ENCODE measurements at regions not wholly inside any gene's neighbourhood (a gene's known extent, or its start where the extent isn't known, plus 50 kb on each side); places are given as distances from the start of the nearest gene placed in this dataset.

GRCh38 chr22:49566141-49566541 is 261.5 kb downstream of the BRD1 start:
- TF ChIP-seq CTCF (IDR thresholded peaks at IDR 0.05): no peak
- DNase-seq (ENCODE audit: low spot score): peak; percentile 5

GRCh38 chr22:49565516-49565855 is 262.2 kb downstream of the BRD1 start:
- ATAC-seq (ENCODE audit: low FRiP score) (no peak), DNase-seq (ENCODE audit: low spot score) (no peak)
- no peak for TF ChIP-seq CTCF (IDR thresholded peaks at IDR 0.05)

More at GRCh38 chr22:49566141-49566541, 261.5 kb downstream of the BRD1 start:
- ATAC-seq (ENCODE audit: low FRiP score): no peak

GRCh38 chr22:49564666-49565515 is 262.8 kb downstream of the BRD1 start:
- DNase-seq (ENCODE audit: low spot score) (peak; percentile 4), ATAC-seq (ENCODE audit: low FRiP score) (no peak)

GRCh38 chr22:49564054-49564453 is 263.6 kb downstream of the BRD1 start:
- no peak for DNase-seq (ENCODE audit: low spot score)
- ATAC-seq (ENCODE audit: low FRiP score): no peak
- TF ChIP-seq CTCF (IDR thresholded peaks at IDR 0.05): no peak

More at GRCh38 chr22:49564666-49565515, 262.8 kb downstream of the BRD1 start:
- no peak for TF ChIP-seq CTCF (IDR thresholded peaks at IDR 0.05)

- TF ChIP-seq CTCF (IDR thresholded peaks at IDR 0.05): no peak
- ATAC-seq (ENCODE audit: low FRiP score): no peak
- no peak for DNase-seq (ENCODE audit: low spot score)
Observed at GRCh38 chr22:49562685-49563249, 264.9 kb downstream of the BRD1 start.

- no peak for ATAC-seq (ENCODE audit: low FRiP score)
- no peak for TF ChIP-seq CTCF (IDR thresholded peaks at IDR 0.05)
- no peak for DNase-seq (ENCODE audit: low spot score)
Observed at GRCh38 chr22:49561976-49562375, 265.7 kb downstream of the BRD1 start.

- ATAC-seq (ENCODE audit: low FRiP score) (no peak), DNase-seq (ENCODE audit: low spot score) (peak; percentile 14)
Observed at GRCh38 chr22:49561338-49561737, 266.3 kb downstream of the BRD1 start.

More at GRCh38 chr22:49561338-49561737, 266.3 kb downstream of the BRD1 start:
- no peak for TF ChIP-seq CTCF (IDR thresholded peaks at IDR 0.05)

All from omental fat pad (tissue), 3 donors.